KMS-11 (cell line): ENCODE measurements at regions not wholly inside any gene's neighbourhood (a gene's known extent, or its start where the extent isn't known, plus 50 kb on each side); places are given as distances from the start of the nearest gene placed in this dataset.

ENCODE experiments used
- H2AFZ ChIP-seq: fragments of 200-600 bp; sonication (generic); 2 replicates; pipeline ENCODE4 v1.6.1; 2016; ENCODE audit warnings: antibody characterized with exemption, mixed run types, low read depth
- H3K27ac ChIP-seq: fragments of 200-600 bp; sonication (generic); 2 replicates; pipeline ENCODE4 v1.6.1; 2016; ENCODE audit warnings: mild to moderate bottlenecking, mixed run types
- H3K27me3 ChIP-seq: fragments of 200-600 bp; sonication (generic); 2 replicates; pipeline ENCODE4 v1.6.1; 2017; ENCODE audit warnings: mild to moderate bottlenecking, low read depth, mixed run types, moderate library complexity; ENCODE audit not compliant: insufficient read depth
- H3K36me3 ChIP-seq: fragments of 200-600 bp; sonication (generic); 2 replicates; pipeline ENCODE4 v1.6.1; 2017; ENCODE audit warnings: mild to moderate bottlenecking, mixed run types; ENCODE audit not compliant: insufficient read depth
- H3K4me1 ChIP-seq: fragments of 200-600 bp; sonication (generic); 2 replicates; pipeline ENCODE4 v1.6.1; 2016; ENCODE audit warnings: mild to moderate bottlenecking, low read depth, mixed run types; ENCODE audit not compliant: poor library complexity, severe bottlenecking
- H3K4me2 ChIP-seq: fragments of 200-600 bp; sonication (generic); 2 replicates; pipeline ENCODE4 v1.7.0; 2016; ENCODE audit warnings: mild to moderate bottlenecking, mixed run types
- H3K4me3 ChIP-seq: fragments of 200-600 bp; sonication (generic); IDR thresholded peaks from 2 replicates; pipeline ENCODE4 v1.6.1; 2017; ENCODE audit warnings: low read depth, low read length, mixed read lengths; ENCODE audit not compliant: insufficient read depth
- H3K79me2 ChIP-seq: fragments of 200-600 bp; sonication (generic); 2 replicates; pipeline ENCODE4 v1.6.1; 2016; ENCODE audit warnings: low read depth, mixed run types; ENCODE audit not compliant: insufficient read depth
- H3K9ac ChIP-seq: fragments of 200-600 bp; sonication (generic); 2 replicates; pipeline ENCODE4 v1.6.1; 2016; ENCODE audit warnings: mild to moderate bottlenecking, mixed run types
- H4K20me1 ChIP-seq: fragments of 200-600 bp; sonication (generic); 2 replicates; pipeline ENCODE4 v1.6.1; 2016; ENCODE audit warnings: mild to moderate bottlenecking, mixed run types; ENCODE audit not compliant: insufficient read depth
- TF ChIP-seq, protein P1 (sequence below): fragments of 200-600 bp; sonication (generic); conservative IDR thresholded peaks from 2 replicates; pipeline ENCODE4 v1.6.1; 2017; ENCODE audit warnings: low read depth, mild to moderate bottlenecking, antibody characterized with exemption, low read length, moderate library complexity, mixed read lengths

DNA sequence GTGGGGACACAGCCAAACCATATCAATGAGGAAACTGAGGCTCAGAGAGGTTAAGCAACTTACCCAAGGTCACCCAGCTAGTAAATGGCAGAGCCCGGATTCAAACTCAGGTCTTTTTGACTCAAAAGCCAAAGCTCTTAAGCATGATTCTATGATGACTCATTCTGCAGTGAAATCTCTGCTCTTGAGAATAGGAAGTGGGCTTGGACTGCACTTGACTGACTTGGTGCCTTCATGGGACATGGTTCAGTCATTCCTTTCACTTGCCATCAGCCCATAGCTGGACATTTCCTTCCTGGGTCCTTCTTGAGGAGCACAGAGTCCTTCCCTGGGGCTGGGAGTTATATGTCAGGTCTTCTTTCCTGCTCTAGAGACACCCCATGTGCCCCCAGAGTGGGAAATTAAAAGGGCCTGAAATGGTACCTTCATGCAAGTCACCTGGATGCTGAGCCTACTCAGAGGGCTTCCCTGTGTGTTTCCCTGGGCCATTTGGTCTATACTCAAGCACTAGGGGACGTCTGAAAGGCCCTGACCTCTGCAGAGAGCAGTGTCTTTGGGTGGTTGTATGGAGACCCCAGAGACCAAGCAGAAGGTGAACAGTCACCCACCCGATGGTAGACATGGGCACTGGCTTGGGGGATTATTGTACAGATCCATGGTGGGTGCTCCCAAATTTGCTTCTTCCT lies 62.4 kb upstream of the SDK1 start:
- Histone ChIP-seq H2AFZ (no peak overlapping the region), H3K36me3 (no peaks in the 10 kb centered on the region), H4K20me1 (no peaks in the 10 kb centered on the region), H3K27me3 (no peaks in the 10 kb centered on the region), H3K27ac (no peak overlapping the region), H3K4me1 (no peaks in the 10 kb centered on the region), H3K79me2 (no peaks in the 10 kb centered on the region), H3K4me3 (no peak overlapping the region), H3K4me2 (no peak overlapping the region), H3K9ac (no peak overlapping the region)
- TF ChIP-seq, protein P1, sequence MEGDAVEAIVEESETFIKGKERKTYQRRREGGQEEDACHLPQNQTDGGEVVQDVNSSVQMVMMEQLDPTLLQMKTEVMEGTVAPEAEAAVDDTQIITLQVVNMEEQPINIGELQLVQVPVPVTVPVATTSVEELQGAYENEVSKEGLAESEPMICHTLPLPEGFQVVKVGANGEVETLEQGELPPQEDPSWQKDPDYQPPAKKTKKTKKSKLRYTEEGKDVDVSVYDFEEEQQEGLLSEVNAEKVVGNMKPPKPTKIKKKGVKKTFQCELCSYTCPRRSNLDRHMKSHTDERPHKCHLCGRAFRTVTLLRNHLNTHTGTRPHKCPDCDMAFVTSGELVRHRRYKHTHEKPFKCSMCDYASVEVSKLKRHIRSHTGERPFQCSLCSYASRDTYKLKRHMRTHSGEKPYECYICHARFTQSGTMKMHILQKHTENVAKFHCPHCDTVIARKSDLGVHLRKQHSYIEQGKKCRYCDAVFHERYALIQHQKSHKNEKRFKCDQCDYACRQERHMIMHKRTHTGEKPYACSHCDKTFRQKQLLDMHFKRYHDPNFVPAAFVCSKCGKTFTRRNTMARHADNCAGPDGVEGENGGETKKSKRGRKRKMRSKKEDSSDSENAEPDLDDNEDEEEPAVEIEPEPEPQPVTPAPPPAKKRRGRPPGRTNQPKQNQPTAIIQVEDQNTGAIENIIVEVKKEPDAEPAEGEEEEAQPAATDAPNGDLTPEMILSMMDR, result no peak

DNA sequence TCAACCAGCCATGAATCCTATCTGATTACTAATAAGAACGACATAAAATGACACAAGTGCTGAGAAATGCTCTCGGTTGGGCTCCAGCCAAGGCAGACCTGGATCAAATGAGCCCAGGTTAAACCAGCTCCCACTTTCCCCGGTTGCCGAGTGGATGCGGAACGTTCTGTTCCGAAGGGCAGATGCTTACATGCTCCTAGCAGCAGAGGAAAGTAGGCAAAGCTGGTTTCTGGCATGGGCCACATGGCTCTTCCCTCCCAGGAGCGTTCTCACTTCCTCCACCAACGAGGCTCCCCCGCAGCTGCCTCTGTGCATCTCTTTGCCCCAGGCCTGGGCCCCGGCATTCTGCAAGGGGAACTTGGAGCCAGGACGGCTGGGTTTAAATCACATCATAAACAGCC lies 61.8 kb upstream of the SDK1 start:
- H3K27me3 ChIP-seq, result no peaks in the 10 kb centered on the region
- no peak overlapping the region for H2AFZ ChIP-seq
- no peak overlapping the region for H3K4me2 ChIP-seq
- no peaks in the 10 kb centered on the region for H4K20me1 ChIP-seq
- TF ChIP-seq, protein P1, result no peak
- no peaks in the 10 kb centered on the region for H3K79me2 ChIP-seq
- H3K36me3 ChIP-seq, result no peaks in the 10 kb centered on the region
- H3K9ac ChIP-seq, result no peak overlapping the region
- no peak overlapping the region for H3K27ac ChIP-seq
- H3K4me1 ChIP-seq, result no peaks in the 10 kb centered on the region
- no peak overlapping the region for H3K4me3 ChIP-seq

DNA sequence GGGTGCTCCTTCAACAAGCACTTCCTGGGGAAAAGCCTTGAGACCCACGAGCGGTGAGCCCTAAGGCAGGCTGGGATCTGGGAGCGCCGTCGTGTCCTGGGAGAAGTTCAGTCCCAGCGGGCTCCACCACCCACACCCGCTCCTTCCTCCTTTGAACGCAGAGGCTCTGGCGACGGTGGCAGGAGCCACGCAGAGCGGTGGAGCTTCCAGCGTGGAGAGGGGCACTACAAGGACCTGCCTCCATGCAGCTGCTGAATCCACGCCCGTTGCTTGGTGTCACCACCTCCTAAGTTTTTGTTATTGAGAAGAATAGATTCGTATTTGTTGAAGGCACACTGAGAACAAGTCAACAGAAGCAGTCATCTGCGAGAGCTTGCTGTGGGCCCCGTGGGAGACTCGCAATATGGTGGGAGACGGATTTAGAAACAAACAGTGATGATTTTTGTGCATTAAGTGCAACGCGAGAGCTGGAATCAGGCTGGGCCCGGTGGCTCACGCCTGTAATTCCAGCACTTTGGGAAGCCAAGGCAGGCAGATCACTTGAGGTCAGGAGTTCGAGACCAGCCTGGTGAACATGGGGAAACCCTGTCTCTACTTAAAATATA lies 60.1 kb upstream of the SDK1 start:
- Histone ChIP-seq H3K4me1 (no peaks in the 10 kb centered on the region), H3K36me3 (no peaks in the 10 kb centered on the region), H3K27ac (no peak overlapping the region), H3K27me3 (no peaks in the 10 kb centered on the region), H4K20me1 (no peaks in the 10 kb centered on the region), H3K79me2 (no peaks in the 10 kb centered on the region), H3K4me2 (no peak overlapping the region), H3K4me3 (no peak overlapping the region), H2AFZ (no peak overlapping the region), H3K9ac (no peak overlapping the region)
- TF ChIP-seq, protein P1, result no peak

DNA sequence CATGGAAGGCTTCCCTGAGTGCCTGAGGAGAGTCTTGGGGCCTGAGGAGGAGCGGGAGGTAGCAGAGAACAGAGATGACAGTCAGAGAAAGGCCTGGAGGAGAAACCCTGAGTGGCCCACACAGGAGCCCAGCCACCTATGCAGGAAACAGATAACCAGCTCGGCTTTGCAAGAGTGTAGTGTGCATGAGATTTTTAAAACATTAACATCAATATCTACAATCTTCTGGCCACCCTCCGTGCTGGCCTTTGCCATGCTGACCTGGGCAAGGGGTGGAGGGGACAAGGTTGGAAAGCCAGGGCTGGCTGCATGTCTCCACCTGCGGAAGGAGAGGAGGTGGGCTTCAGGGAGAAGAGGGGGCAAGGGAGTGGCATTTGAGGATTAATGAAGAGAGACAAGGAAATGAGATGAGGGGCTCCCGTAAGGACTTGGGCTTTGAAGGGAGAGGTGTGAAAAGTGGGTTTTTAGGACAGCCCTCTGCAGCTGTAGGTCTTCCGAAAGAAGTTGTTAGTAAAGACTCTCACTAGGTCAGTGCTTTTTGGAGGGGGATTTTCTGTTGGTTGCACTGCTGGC lies 59.3 kb upstream of the SDK1 start:
- H3K4me3 ChIP-seq, result no peak overlapping the region
- TF ChIP-seq, protein P1, result no peak
- no peaks in the 10 kb centered on the region for H3K36me3 ChIP-seq
- no peak overlapping the region for H3K9ac ChIP-seq
- H3K27me3 ChIP-seq, result no peaks in the 10 kb centered on the region
- no peak overlapping the region for H3K4me2 ChIP-seq
- no peak overlapping the region for H3K27ac ChIP-seq
- H4K20me1 ChIP-seq, result no peaks in the 10 kb centered on the region
- no peak overlapping the region for H2AFZ ChIP-seq
- H3K79me2 ChIP-seq, result no peaks in the 10 kb centered on the region
- H3K4me1 ChIP-seq, result no peaks in the 10 kb centered on the region
